ENCODE measurements at regions not wholly inside any gene's neighbourhood (a gene's known extent, or its start where the extent isn't known, plus 50 kb on each side); places are given as distances from the start of the nearest gene placed in this dataset.
"Not testable (repeated sequence)": the region's sequence is repeated elsewhere in the genome, so short reads cannot be mapped to it uniquely, and the experiment has no call there.

DNA sequence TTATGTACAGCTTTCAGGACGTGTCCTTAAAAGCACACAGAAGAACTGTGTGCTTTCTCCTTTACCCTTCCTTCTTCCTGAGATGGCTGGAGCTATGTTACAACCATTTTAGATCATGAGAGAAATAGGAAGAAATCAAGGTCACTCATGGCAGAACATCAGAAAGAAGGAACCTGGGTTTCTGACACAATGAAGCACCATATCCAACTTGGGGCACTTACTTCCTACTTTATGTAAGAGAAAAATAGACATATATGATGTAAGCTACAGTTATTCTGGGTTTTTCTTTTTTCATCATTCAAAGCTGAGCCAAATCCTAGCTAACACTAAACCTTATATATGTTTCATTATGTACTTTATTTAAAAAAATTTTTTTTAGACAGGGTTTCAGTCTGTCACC, 79.5 kb downstream of the FAM161A start:
- no peak for DNase-seq

DNA sequence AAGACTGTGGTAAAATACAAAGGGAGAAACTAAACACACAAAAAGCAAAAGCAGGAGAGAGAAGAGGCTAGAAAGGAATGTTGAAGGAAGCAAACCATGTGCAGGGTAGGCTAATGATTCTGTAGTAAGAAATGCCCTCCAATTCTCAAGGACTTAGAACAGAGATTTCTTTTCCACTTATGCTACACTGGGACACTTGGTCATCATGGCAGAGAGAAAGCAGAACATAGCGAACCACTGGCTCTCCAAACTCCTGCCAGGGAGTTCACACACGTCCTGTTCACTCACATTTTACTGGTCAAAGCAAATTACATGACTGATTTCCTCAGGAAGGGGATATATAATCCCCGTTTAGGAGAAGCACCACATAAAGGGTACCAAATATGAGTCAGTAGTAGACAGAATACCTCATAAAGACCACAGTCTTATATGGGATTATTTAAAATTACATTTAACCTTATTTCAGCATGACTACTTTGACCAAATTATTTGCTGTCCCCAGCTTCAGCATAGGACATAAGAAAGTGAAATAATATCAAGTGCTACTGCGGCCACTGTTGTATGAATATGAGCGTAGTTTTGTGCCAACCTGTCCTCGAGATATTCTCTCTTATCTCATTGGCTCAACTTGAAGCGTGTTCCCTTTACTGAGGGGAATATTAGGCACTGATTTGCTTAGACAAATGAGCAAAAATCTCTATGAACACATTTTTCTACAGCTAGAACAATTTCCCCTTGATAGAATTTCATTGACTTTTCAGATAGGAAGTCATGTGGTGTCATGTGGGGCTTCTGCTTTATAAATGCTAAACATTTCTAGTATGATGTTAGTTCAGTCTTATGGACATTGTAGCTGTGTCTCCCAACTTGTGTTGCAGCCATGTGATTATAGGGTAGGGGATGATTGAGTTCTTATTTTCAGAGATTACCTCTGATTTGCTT, 81.7 kb downstream of the FAM161A start:
- DNase-seq = no peak

DNA sequence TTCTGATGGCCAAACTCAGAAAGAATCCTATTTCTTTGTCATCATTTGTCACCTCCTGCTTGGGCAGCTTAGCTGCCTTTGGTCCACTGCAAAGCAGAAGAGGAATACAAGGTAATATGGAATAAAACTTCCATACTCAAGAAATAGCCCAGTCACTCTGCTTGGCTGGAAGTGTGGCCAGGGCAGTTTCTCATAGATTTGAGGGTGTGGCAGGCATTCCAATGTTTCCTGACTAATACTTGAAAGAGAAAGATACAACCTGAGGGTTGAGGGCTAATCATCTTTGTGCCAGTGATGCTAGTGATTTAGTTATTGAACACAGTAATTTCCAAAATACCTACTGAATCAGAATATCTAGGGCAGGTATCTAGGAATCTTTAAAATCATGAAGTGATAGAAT, 83.1 kb downstream of the FAM161A start:
- no peak for DNase-seq

DNA sequence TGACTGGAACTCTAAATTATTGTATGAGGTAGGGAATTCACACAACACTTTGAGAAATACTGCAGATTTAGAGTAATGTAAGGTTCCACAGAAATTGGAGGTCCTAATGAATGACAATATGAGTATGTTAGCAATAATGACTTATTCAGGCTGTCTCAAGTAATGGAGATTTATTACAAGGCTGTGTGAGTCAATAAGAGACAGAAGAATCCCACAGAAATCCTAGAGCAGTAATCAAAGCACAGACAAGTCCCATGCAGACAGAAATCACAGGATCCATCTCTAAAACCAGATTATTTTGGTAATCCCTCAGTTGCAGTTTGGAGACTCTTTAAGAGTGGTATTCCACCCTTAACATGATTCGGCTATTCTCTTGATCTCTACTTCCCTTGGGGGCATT, 83.6 kb downstream of the FAM161A start:
- DNase-seq = no peak

DNA sequence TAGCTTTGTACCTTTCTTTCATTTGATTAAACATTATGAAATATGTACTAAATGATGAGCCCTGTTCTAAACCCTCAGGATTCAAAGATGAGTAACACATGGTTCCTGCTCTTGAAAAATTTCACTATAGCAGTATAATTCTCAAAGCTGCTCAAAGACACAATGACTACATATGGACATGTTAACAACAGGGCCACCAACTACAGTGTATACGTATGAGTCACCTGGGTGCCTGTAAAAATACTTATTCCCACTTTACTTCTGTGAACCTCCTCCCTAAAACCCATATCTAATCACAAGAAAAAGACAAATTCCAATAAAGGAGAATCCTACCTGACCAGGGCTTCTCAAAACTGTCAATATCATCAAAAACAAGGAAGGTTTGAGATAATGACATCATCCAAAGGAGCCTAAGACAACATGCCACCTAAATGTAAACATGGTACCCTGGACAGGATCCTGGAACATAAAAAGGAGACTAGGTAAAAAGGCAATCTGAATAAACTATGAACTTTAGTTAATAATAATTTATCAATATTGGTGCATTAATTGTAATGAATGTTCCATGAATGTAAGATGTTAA, 84.7 kb downstream of the FAM161A start:
- DNase-seq = no peak

DNA sequence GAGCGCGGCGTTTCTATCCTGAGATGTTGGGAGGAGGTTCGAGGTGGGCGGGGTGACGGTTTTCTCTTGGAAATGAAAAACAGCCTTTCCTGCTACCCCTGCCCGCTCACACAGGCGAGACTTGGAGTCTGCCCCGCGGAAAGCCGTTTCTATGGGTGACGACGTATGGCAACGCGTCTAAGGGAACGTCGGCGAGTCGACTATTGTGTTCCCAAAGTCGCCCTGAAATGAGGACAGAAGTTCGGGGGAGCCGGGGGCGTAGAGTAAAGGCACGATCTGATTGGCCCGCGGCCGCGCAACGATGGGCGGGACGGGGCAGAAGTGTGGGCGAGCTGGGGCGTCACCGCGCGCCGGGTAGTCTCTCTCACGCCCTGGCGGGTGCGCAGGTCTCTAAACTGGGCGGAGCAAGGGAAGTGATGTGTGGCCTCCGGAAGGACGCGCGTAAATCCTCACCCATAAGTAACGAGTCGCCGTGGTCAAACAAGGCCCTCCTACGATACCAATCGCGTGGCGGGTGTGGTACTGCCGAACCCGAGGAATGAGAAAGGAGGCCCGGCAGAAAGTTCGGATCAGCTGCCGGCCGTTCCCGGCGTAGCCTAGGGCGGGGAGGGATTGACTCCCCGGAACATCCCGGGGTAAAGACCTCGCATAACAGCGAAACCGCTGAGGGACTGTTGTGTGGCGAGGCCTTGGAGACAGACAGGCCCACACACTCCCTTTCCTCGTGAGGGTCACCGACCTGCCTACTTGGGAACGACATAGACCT, 89.6 kb downstream of the FAM161A start:
- DNase-seq = peak; percentile 99

DNA sequence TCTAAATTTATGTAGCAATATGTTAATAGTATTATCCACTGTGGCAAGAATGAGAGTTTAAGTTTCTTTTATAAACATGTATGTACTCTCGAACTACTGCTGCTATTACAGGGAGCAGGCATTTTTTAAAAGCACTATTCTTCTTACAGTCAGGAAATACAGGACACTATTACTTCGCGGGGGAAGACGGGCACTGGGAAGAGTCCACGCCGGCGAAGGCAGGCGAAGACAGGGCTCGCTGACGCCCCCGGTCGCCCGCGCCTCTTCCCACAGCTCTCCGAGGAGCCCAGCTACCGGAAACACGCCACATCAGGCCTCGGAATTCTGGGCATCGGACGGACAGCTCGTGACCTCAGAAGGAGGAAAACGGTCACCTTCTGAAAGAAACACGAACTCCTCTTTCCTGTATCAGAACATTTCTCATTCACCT, 90.2 kb downstream of the FAM161A start:
- DNase-seq = peak; percentile 84

DNA sequence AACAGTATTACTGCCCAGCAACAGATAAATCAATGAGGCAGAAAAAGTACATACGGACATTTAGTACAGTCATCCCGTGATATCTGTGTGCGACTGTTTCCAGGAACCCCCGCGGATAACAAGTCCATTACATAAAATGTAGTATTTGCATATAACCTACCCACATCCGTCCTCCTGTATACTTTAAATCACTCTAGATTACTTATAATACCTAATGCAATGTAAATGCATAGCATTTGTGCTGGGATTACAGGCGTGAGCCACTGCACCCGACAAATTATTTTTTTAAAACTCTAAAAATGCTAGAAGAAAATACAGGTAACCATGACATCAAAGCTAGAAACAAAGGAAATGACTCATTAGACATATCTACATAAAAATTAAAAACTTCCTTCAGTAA, 91.6 kb downstream of the FAM161A start:
- DNase-seq = no peak

DNA sequence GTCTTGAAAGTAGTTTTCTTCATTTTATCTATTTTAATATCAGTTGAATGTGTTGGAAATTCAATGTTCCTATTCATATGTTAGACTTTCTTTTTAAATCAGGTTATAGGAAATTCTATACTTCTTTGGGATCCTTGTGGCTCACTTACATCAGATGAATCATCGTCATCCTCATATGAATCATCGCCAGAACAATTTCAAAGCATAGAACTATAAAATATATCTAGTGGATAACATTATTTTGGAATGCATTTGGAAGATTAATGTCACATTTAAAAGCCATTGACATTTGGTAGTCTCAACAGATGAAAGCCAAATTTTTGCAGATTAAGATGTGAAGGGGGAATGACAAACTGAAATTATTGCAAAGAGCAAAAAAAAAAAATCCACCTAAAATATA, 94.1 kb downstream of the FAM161A start:
- peak; percentile 79 for DNase-seq

DNA sequence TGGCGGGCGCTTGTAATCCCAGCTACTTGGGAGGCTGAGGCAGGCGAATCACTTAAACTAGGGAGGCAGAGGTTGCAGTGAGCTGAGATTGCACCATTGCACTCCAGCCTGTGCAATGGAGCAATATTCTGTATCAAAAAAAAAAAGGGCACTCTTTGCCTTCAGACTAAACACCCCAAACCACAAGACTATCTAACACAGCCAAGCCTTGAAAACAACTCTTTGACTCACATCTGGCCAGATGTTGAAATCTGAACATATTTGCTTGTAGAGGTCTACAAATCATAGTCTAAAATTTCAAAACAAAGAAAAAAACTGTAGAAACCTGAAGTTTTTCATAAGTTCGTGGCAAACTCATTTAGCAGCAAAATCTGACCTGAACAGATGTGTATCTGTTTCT, 94.9 kb downstream of the FAM161A start:
- peak; percentile 80 for DNase-seq

DNA sequence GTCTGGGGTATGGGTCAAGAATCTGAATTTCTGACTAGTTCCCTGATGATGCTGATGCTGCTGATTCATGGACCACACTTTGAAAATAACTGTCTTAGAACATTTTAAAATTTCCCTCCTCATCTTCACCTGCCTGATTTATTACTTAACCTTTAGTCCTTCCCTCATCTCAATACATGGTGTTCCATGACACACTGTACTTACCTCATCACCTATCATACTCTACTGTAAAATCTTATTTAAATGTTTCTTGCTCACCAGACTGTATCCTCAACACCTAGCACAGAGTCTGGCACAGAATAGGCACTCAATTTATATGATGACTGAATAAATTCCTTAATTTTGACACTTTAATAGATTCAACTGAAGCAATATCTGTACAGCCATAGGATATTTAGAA, 95.7 kb downstream of the FAM161A start:
- DNase-seq = no peak

DNA sequence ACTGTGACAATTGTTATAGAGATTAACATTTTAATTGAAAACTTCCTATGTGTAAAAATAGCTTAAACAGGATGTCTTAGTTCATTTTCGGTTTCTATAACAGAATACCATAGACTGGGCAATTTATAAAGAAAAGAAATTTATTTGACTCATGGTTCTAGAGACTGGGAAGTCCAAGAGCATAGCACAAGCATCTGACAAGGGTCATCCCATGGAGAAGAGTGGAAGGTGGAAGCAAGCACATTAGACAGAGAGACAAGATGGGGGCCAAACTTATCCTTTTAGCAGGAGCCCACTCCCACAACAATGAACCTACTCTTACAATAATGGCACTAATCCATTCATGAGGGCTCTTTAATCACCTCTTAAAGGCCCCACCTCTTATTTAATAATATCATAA, 100.3 kb downstream of the FAM161A start:
- DNase-seq = no peak

DNA sequence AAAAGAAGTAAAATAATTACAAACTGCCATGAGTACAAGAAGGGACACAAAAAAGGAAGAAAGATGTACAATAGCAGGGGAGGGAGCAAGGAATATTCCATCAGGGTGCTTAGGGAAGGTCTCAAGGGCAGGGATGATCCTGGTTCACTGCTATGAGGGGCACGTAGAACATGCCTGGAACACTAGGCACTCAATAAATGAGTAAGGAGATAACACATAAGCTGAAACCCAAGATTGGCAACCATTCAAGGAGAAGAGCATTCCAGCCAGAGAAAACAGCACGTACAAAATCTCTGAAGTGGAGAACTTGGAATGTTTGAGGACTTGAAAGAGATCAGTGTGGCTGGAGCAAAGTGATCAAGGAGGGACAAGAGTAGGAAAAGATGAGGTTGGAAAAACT, 103.2 kb downstream of the FAM161A start:
- DNase-seq = peak; percentile 64

DNA sequence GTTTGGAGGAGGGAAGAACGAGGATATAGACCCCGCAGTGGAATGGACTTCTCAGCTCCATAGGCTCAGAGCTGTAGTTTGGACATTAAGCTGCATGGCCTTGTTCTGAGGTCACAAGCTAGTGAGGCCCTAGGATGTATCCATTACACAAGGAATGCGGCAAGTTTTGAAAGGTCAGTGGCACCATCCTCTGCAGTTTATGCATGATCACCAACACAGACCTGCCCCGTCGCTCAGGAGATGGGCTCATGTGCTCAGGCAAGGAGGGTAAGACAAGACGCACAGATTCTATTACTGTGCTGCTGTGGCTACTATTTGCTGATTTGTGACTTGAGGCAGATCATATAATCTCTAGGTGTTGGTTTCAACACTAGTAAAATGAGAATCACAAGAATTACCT, 110.9 kb downstream of the FAM161A start:
- no peak for DNase-seq

DNA sequence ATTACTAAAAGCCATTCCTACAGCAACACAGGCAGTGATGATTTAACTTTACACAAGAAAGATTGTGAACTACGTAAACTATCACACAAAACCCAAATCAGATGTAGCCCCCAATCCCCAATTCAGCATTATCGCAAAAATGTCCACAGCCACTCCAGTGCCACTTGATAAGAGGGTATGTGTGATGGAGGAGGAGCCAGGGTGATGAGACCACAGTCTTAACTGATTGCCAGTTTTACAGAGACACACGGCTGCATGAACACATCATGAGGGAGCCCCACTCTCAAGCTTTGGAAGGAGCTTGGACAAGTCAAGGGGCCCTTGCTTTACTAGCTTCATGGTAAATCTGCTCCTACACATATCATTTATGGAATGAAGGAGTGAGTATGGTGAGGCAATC, 116.0 kb downstream of the FAM161A start:
- no peak for DNase-seq

DNA sequence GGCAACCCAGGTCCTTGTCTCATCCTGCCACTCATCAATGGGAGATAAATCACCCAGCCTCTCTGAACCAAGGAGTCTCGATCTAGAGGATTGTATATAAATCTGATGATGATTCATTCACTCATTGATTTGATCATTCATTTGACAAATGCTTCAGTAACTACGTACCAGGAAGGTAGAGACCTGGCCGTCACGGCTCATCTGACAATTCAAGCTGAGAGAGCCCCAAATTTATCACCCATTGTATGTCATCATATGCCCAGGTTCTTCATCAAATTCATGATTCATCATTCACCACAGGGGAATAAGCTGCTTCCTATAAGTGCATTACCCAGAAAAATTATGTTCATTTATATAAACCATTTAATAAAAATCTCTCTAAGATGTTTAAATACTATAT, 116.9 kb downstream of the FAM161A start:
- DNase-seq = no peak

DNA sequence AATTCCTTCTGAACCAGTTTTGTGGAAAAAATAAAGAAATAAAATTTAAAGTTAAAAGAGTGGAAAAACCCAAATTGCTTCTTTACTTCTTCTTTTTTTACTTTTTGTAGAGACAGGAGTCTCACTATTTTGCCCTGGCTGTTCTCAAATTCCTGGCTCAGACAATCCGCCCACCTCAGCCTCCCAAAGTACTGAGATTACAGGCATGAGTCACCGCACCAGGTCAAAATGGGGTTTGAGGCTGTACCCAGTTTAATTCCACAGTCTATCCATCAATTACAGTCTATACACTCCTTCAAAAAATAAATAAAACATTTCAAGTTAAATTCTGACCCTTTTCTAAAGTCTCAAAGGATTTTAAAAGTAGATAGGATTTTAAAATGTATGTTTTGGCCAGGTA, 120.3 kb downstream of the FAM161A start:
- DNase-seq = no peak

DNA sequence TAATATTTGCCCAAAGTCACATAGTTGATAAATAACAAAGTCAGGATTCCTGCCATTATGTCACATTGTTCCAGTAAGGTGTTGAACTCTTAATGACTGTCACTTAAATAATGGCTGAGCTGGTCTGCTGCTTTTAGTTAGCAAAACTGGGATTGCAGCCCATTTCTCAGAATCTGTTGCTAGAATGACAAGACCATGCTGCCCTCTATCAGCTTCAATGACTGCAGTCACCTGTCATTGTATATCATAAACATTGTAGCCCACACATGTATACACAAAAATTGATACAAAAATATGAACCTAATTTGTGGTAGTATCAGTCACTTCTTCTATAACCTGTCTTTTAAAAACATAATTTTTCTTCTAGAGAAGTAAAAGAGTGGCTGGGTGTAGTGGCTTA, 121.1 kb downstream of the FAM161A start:
- DNase-seq = no peak

DNA sequence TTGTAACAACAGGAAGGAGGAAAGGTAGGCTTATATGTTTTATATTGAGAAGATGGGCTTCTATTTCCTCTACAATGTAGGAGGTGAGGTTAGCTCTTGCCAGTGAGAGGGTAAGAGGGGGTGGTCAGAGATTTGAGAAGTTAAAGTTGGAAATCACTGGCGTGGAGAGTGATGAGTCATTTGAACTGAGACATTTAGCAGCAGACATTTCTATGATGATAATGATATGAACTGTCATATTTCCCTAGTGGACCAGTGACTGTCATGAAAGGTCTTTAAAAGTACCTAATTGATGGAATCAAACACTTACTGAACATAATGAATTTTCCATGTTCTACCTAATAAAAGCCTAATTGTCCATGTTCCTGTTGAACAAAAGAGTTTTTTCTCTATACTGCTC, 126.1 kb downstream of the FAM161A start:
- DNase-seq = no peak

DNA sequence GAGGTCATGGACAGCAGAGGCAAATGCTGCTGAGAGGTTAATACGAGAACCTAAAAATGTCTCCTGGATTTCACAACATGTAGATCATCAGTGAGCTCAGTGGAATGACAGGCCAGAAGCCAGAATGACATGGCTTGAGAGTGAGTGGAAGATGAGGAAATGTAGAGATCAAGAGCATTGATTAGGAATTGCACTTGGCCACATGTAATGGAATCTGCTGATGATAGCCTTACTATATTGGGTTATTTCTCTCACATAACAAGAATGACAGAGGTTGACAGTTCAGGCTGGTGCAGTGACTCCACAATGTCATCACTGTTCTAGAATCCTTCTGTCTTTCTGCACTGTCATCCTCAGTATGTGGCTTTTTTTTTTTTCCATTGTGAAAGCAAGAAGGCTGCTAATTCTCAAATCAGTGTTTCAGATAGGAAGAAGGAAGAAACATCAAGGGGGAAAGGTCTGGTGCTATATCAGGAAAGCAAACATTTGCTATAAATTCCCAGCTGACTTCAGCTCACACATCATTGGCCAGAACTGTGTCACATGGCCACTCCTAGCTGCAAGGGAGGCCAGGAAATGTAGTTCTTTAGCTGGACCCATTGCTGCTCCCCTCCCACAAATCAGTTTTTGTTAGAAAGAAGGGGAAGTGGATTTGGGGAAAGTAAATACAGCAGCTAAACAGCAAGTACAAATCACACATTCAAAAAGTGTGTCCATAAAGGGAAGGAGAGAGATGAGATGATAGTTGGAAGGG, 127.2 kb downstream of the FAM161A start:
- DNase-seq = no peak

DNA sequence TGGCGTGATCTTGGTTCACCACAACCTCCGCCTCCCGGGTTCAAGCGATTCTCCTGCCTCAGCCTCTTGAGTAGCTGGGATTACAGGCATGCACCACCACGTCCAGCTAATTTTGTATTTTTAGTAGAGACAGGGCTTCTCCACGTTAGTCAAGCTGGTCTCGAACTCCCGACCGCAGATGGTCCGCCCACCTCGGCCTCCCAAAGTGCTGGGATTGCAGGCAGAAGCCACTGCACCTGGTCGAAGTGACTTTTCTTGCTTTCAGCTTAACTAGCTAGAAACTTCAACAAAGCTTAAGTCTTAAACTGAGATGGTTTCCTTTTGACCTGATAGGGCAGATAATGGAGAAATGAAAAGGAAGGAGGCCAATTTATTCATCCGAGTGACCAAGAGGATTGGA, 130.5 kb downstream of the FAM161A start:
- DNase-seq = not testable (repeated sequence)

DNA sequence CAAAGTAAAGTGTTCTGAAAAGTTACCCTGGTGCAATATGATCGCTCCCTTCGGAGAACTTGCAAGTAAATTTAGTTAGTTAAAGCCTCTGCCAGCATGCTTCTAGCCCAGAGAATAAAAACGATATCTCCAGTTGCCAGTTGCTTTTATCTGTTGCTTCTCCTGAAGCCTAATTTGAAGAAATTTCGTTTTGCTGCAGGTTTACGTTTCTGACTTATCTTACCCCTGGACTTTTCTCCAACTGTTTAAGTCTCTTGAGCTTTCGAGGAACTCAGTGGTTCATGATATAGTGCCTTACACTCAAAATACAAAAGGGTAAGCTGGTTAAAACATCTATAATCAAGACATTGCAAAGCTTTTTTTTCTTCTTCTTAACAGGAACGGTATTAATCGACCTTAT, 131.1 kb downstream of the FAM161A start:
- no peak for DNase-seq

DNA sequence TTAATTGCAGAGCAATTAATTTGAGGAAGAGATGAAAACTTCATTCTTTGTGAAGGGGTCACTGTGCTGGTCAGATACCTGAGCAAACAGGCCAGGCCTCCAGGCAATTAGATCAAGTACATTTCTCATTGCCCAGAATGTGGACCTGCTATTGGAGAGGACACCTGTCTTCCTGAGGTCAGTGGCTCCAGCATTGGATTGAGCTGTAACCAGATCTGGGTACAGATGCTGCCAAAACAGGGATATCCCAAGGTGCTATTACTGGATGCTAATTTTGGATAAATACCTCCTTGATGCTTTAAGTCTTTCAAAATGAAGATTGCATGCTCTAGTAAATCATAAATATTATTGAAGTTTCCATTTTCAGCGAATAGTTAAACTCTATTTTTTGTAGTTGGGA, 131.5 kb downstream of the FAM161A start:
- DNase-seq = no peak
